NCI-H2227 (cell line): ENCODE measurements at regions not wholly inside any gene's neighbourhood (a gene's known extent, or its start where the extent isn't known, plus 50 kb on each side); places are given as distances from the start of the nearest gene placed in this dataset.
"Not testable (repeated sequence)": the region's sequence is repeated elsewhere in the genome, so short reads cannot be mapped to it uniquely, and the experiment has no call there.

Experiments used
- DNase-seq: peaks from one replicate; lab custom pipeline; 2025; ENCODE audit not compliant: unreplicated experiment; lab: John Stamatoyannopoulos, UW

GRCh38 chrX:138014577-138014976 is 448.6 kb downstream of the ZIC3 start:
- no peak for DNase-seq

- no peak for DNase-seq
Measured at GRCh38 chrX:138018145-138018799, 452.3 kb downstream of the ZIC3 start.

DNA sequence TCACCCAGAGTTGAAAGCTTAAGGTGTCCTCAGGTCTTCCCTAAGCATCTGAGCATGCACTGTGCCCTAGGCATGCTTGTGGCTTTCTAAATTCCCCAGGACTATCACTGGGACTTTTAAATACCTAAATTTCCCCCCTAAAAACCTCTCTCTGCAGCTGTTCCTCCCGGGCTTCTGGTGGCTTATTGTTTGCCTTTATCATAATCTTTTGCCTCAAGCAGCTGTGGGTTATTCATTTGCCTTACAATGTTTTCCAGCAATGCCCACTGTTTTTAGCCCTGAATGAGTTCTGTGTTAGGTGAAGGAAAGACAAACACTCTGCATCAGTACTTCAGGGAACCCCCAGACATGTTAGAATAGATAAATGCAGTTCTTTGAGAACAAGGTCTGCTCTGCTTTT is 455.0 kb downstream of the ZIC3 start:
- no peak for DNase-seq

- no peak for DNase-seq
Measured at GRCh38 chrX:138026211-138026610, 460.3 kb downstream of the ZIC3 start.

- DNase-seq, result no peak
Measured at GRCh38 chrX:138031715-138032114, 465.8 kb downstream of the ZIC3 start.

DNA sequence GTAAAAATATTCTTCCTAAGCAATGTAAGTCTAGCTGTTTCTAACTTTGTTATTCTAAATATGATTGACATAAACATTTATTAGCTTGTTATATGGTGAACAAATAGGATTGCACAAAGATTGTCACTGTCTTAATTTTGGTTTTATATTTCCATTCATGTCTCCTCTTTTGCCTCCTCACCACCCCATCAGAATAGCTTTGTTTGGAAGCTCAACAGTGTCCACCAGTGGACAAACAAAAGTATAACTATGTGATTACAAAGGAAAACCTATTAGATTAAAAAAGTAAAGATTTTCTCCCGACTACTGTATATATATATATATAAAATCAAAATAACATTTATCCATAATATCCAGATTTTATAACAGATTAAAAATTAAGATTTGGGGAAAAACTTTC is 468.2 kb downstream of the ZIC3 start:
- DNase-seq, result no peak

DNA sequence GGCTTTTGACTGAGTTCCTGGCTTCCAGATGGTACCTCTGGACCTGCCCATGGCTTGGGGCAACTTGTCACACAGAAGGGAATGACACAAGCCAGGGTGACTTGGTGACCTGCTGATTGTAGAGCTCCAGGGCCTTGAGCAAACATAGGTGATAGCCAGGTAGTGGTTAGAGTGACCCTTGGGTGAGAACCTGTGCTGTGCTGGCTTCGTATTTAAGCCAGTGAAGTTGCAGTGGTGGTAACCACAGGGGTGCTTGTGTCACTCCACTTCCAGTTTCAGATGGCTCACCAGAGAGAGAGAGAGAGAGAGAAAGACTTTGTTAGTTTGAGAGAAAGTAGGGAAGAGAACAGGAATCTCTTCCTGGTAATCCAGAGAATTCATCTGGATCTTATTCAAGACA is 471.6 kb downstream of the ZIC3 start:
- DNase-seq, result no peak

DNA sequence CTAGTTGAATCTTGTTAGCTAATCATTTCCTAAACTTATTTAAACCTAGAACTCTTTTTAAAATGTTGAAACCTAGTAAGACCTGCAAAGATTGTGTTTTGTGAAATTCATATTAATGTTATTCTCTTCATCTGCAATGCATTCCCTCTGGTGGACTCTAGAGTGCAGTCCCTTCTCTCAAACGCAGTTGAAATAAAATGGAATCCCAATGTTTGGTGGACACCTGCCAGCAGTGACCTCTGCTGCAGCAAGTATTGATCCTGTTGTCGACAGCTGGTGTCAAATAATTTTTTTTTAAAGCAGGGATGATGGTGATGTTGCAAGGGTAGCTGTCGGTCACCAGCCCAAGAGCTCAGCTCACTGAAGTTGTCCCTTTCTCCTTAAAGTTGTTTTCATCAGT is 492.0 kb downstream of the ZIC3 start:
- DNase-seq, result no peak

DNA sequence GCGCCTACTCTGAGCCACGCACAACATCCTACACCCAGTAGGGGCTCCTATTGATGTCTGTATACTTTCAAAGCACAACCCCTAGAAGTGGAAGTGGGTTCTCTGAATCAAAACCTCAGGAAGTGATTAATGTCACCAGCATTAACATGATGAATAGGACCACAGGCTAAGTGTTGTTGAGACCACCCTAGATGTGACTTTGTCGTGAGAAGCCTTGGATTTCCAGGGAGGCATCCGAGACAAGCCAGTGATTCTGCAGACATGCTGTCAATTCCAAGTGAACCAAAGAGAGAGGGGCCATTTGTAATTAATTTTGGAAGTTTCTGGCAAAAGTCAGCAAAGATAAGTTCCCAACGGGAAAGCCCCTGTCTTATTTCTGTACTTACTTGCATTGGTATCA is 493.0 kb downstream of the ZIC3 start:
- no peak for DNase-seq

DNA sequence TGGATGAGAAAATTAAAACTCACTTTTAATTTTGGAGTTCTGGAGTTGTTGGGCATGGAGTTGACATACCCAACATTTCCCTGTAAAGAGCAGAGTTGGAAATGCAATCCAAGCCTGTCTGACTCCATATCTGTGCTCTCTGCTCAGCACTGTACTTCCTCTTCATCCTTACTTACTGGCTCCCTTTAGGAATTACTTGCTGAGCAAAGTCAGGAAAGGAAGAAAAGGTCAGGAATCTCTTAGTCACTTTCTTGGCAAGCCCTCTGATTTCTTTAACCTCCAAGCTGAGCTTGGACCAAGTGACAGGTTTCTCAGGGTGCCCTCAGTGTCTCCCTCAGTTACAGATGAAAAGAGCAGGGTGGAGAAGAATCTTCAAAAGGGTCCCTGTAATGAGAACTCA is 501.5 kb downstream of the ZIC3 start:
- no peak for DNase-seq

GRCh38 chrX:138073626-138074025 is 507.7 kb downstream of the ZIC3 start:
- DNase-seq, result no peak

DNA sequence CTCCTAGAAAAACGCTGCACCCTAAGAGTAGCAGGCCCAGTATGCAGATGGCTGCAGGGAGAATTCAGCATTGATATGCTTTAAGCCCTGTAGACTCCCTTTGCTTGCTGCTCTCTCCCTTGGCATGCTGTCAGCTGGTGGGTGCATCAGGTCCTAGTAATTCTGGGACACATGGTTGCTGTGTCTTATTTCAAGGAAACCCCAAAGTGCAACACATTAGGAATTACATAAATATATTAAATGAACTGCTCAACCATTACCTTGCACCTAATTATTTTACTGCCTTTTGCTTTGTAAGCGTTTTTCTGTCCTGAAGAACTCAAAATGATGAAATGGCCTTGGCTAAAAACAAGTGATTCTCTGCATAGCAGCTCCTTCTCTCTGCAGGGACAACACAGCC is 516.3 kb downstream of the ZIC3 start:
- DNase-seq, result no peak

GRCh38 chrX:138082896-138083295 is 517.0 kb downstream of the ZIC3 start:
- no peak for DNase-seq

- not testable (repeated sequence) for DNase-seq
Measured at GRCh38 chrX:138110910-138111309, 545.0 kb downstream of the ZIC3 start.

- DNase-seq, result no peak
Measured at GRCh38 chrX:138127314-138127713, 561.4 kb downstream of the ZIC3 start.

DNA sequence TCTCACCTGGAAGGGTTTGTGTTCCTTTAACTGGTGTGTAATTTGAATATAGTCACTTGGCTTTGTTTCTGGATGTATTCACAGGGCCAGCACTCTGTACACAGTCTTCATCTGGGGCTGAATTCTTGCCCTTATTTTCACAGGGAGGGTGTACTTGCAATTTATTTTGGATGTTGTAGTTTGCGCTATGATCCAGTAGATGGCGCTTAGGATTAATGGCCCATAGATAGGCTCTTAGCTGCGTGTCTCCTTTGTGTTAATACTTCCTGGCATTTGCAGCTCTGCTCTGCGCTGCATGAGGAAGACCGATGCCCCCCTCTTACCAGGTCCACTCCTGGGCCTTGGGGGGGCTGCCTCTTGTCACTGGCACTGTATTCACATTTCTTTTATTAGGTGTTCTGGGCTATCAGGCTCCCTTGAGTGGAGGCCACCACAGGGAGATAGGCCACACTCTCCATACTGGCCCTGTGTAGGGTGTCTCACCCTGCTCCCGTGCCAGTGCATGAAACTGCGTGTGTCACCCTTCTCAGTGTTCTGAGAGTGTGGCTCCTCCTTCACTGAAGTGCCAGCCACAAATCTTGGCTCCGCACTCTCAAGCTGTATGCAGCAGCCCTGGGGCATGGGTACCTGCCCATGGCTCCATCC is 562.2 kb downstream of the ZIC3 start:
- DNase-seq, result peak; percentile 5

GRCh38 chrX:138150709-138151108 is 560.8 kb downstream of the FGF13 start:
- no peak for DNase-seq

DNA sequence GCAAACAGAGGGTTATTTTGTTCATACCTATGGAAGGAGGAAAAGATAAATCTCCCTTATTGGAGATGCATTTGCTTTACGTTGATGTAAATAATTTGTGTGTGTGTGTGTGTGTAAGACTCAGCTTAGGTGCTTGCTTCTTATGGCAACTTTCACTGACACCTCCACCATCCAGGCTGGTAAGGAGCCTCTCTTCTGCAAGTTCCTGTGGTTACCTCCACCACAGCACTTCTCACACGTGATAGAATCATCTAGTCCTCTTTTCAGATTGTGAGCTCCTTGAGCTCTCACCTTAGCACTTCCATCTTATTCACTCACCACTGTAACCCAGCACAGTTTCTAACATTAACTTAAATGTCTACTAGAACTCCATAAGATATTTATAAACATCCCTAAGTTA is 553.7 kb downstream of the FGF13 start:
- no peak for DNase-seq

DNA sequence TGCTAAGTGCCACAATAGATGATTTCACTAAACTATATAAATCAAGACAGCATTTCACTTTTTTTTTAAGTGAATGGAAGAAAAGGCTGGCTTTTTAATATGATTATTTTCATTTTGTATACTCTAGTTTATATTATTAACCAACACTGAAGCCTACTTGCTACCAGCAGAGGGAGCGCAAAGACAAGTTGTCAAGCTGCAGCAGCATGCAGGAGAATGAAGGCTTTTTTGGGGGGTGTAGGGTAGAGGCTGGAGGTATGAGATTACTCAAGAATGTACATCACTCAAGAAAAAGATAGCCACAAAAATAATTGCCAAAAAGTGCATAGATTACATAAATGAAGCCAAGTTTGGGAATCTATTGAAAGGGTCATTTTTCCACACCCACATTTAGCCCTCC is 519.5 kb downstream of the FGF13 start:
- DNase-seq, result no peak

- no peak for DNase-seq
Measured at GRCh38 chrX:138229718-138230117, 481.8 kb downstream of the FGF13 start.

DNA sequence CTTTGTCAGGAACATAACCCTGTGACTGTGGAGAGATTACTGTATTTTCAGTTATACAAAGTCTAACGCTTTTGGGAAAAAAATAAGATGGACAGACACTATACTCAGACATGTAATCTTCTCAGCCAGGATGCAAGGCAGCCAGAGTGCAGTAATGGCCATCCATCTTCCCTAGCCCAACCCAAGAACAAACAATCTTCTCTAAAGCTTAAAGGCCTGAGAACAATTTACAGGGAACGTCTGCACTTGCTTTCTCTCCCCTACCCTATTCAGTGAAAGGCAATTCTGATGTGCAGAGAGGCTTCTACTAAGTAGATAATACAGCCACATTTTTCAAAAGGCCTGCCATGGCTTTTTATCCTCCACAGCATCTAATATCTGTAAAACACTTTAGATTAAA is 471.3 kb downstream of the FGF13 start:
- no peak for DNase-seq

DNA sequence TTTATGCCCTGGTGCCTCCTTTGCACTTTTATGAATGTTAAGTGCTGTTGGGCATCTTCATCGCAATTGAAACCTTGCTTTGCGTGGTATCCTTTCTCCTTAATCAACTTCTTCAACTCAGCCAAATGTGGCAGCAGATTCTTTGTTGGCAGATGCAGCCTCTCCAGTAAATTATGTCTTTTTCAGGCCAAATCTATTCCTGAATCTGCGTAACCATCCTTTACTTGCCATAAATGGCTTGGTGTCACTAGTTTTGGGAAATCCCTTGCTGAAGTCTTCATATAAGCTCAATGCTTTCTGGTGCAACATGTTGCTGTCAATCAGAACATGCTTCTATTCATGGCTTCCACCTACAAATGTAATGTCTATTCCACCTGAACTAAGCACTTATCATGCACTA is 457.5 kb downstream of the FGF13 start:
- no peak for DNase-seq

- DNase-seq, result no peak
Measured at GRCh38 chrX:138255373-138255772, 456.1 kb downstream of the FGF13 start.
